ENCODE measurements at regions not wholly inside any gene's neighbourhood (a gene's known extent, or its start where the extent isn't known, plus 50 kb on each side); places are given as distances from the start of the nearest gene placed in this dataset.
A peak's percentile ranks its signal among the peaks of the same experiment; 100 is the strongest.

- H3K27ac ChIP-seq (ENCODE audit: low read depth, low read length), result no peak overlapping the region
- Mint-ChIP-seq H3K27me3 (peaks cover 25 to 33% (median 27%) of the 10 kb centered on the region in 5 donors), H3K4me1 (peaks cover 5 to 45% (median 10%) of the 10 kb centered on the region in 7 donors), H3K4me3 (peak overlapping the region in 8 of 10 donors; percentile 3 to 76 (median 64)), H3K27ac (peak overlapping the region in 1 of 9 donors; percentile 81), H3K36me3 (peaks cover 0 to 5% (median 0%) of the 10 kb centered on the region in 5 donors), H3K9me3 (peaks cover 0 to 2% (median 0%) of the 10 kb centered on the region in 11 donors)
- H3K36me3 ChIP-seq (ENCODE audit: control insufficient read depth in 2 of 3, insufficient read depth in 3 of 3, low read length in 3 of 3), result no peaks in the 10 kb centered on the region
- peaks cover 0 to 5% of the 10 kb centered on the region in 2 donors for H3K4me1 ChIP-seq (ENCODE audit: control insufficient read depth in 2 of 2, insufficient read depth in 2 of 2, low read length in 2 of 2)
- no peaks in the 10 kb centered on the region for H3K9me3 ChIP-seq (ENCODE audit: control insufficient read depth in 2 of 3, low read length in 3 of 3)
- CTCF ChIA-PET, result no interaction called here
- no peak overlapping the region for H3K4me3 ChIP-seq (ENCODE audit: low read length)
- ATAC-seq (peak; percentile 73), DNase-seq (no peak)
- POLR2A ChIA-PET, result no interaction called here
- H3K27me3 ChIP-seq (ENCODE audit: control insufficient read depth in 2 of 2, insufficient read depth in 2 of 2, low read length in 2 of 2), result no peaks in the 10 kb centered on the region
- intact Hi-C loops (cut with micrococcal nuclease), result loop anchor here in 1 of 2 donors (2.0 to 5.0 kb wide), 3 partner anchors 36 to 58 kb away; partner anchors contain the start of gene SSR3
Observed at GRCh38 chr3:156606729-156607128, 51.8 kb upstream of the SSR3 start.

GRCh38 chr3:156605686-156606605, 51.0 kb upstream of the SSR3 start:
- H3K9me3 ChIP-seq (ENCODE audit: control insufficient read depth in 2 of 3, low read length in 3 of 3), result no peaks in the 10 kb centered on the region
- no peaks in the 10 kb centered on the region for H3K36me3 ChIP-seq (ENCODE audit: control insufficient read depth in 2 of 3, insufficient read depth in 3 of 3, low read length in 3 of 3)
- POLR2A ChIA-PET, result no interaction called here
- Mint-ChIP-seq H3K9me3 (peaks cover 0 to 2% (median 0%) of the 10 kb centered on the region in 11 donors), H3K36me3 (peaks cover 0 to 5% (median 0%) of the 10 kb centered on the region in 5 donors), H3K27me3 (peaks cover 25 to 32% (median 27%) of the 10 kb centered on the region in 5 donors), H3K4me1 (peaks cover 5 to 45% (median 10%) of the 10 kb centered on the region in 7 donors), H3K27ac (peak overlapping the region in 1 of 9 donors; percentile 74), H3K4me3 (peak overlapping the region; percentile 18 to 88 (median 68))
- peaks cover 0 to 5% of the 10 kb centered on the region in 2 donors for H3K4me1 ChIP-seq (ENCODE audit: control insufficient read depth in 2 of 2, insufficient read depth in 2 of 2, low read length in 2 of 2)
- intact Hi-C loops (cut with micrococcal nuclease), result loop anchor here in 1 of 2 donors (2.0 to 5.0 kb wide), 3 partner anchors 36 to 59 kb away; partner anchors contain the start of gene SSR3
- ATAC-seq, result peak; percentile 51
- H3K27ac ChIP-seq (ENCODE audit: low read depth, low read length), result no peak overlapping the region
- H3K4me3 ChIP-seq (ENCODE audit: low read length), result peak overlapping the region; percentile 17
- CTCF ChIA-PET, result interaction anchor here (0.6 kb wide), 1 partner anchor 411 kb away, joined by 3 read pairs; no protein-coding TSS in a partner anchor
- DNase-seq, result no peak
- H3K27me3 ChIP-seq (ENCODE audit: control insufficient read depth in 2 of 2, insufficient read depth in 2 of 2, low read length in 2 of 2), result no peaks in the 10 kb centered on the region

DNA sequence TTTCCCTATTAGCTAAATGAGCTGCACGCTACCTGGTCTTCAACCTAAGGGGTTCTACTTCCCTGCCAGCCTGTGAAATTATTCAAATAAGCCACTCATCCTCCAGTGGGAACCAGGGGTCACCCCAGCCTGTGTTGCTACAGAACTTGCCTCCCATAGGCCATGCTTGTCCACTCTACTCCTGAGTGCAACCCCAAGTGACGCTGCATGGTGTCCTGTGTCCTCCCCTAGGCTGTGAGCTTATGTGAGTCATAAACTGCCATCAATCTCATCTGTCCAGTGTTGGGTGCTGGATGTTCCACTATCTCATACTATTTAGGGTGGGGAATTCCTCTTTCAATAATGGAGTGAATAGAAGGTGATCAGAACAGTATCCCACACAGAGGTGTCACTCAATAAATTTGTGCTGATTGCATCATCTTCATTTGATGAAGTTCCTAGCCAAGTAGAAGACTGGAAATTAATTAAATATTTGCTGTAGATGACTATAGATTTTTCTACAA, 49.8 kb upstream of the SSR3 start:
- intact Hi-C loops (cut with micrococcal nuclease), result loop anchor here (5.0 kb wide), 2 partner anchors 38 to 68 kb away; partner anchors contain the start of gene TIPARP (in 1 of the 2)
- ChIA-PET POLR2A (no interaction called here), CTCF (no interaction called here)
- peaks cover 5 to 39% (median 10%) of the 10 kb centered on the region in 7 donors for H3K4me1 Mint-ChIP-seq
- no peak overlapping the region for H3K4me3 ChIP-seq (ENCODE audit: low read length)
- no peaks in the 10 kb centered on the region for H3K9me3 ChIP-seq (ENCODE audit: control insufficient read depth in 2 of 3, low read length in 3 of 3)
- no peaks in the 10 kb centered on the region for H3K27me3 ChIP-seq (ENCODE audit: control insufficient read depth in 2 of 2, insufficient read depth in 2 of 2, low read length in 2 of 2)
- peaks cover 0 to 5% (median 0%) of the 10 kb centered on the region in 5 donors for H3K36me3 Mint-ChIP-seq
- H3K9me3 Mint-ChIP-seq, result peaks cover 0 to 2% (median 0%) of the 10 kb centered on the region in 11 donors
- H3K36me3 ChIP-seq (ENCODE audit: control insufficient read depth in 2 of 3, insufficient read depth in 3 of 3, low read length in 3 of 3), result no peaks in the 10 kb centered on the region
- no peak for DNase-seq
- peaks cover 23 to 32% (median 27%) of the 10 kb centered on the region in 5 donors for H3K27me3 Mint-ChIP-seq
- H3K4me1 ChIP-seq (ENCODE audit: control insufficient read depth in 2 of 2, insufficient read depth in 2 of 2, low read length in 2 of 2), result peaks cover 0 to 5% of the 10 kb centered on the region in 2 donors
- H3K27ac Mint-ChIP-seq, result no peak overlapping the region
- H3K27ac ChIP-seq (ENCODE audit: low read depth, low read length), result no peak overlapping the region
- H3K4me3 Mint-ChIP-seq, result no peak overlapping the region
- no peak for ATAC-seq

Data from naive thymus-derived CD4-positive, alpha-beta T cell (primary cell).